ENCODE measurements at regions not wholly inside any gene's neighbourhood (a gene's known extent, or its start where the extent isn't known, plus 50 kb on each side); places are given as distances from the start of the nearest gene placed in this dataset.

DNA sequence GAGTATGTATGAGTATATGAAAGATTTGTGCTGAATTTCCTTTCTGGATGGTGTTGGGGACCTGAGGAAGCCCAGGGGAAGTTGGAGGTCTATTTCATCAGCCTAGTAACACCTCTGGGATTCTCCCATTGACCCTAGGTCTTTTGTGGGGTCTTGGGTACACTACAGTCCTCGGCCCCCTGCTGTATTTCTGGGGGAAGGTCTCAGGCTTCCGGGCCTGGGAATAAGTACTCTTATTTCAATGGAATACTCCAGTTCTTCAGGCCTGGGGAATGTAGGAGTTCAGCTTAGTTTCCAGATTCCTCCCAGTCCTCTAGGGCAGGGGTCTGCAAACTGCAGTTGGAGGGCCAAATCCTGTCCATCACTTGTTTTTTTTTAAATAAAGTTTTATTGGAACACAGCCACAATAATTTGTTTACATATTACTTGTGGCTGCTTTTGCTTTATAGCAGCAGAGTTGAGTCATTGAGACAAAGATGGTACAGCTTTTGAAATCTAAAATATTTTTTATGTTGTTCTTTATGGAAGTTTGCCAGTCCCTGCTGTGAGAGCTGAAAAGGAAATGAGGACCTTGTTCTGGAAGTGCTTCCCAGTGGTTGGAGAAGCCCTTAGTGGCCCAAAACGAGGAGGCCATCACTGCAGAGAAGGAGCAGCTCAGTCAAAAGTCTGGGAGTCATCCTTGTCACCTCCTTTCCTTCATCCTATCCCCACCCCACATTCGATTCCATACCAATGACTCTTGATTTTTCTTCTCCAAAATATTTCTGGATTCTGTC is 142.5 kb upstream of the HS3ST2 start:
- Histone ChIP-seq H3K4me1 (ENCODE audit: low read length) (no peaks in the 10 kb centered on the region), H3K27ac (ENCODE audit: low read length) (no peak overlapping the region), H2AFZ (ENCODE audit: low read length) (no peak overlapping the region), H3K27me3 (replicated peaks; ENCODE audit: insufficient read depth, low read length) (no peaks in the 10 kb centered on the region), H4K20me1 (ENCODE audit: insufficient read depth, low read length) (no peaks in the 10 kb centered on the region), H3K4me2 (ENCODE audit: low read depth, low read length) (no peak overlapping the region), H3K9me3 (replicated peaks; ENCODE audit: insufficient read depth, low read length) (no peaks in the 10 kb centered on the region), H3K9me2 (replicated peaks; ENCODE audit: insufficient read depth, low read length) (no peaks in the 10 kb centered on the region), H3K4me3 (ENCODE audit: low read length) (no peak overlapping the region), H3F3A (ENCODE audit: insufficient read depth, low read length) (no peaks in the 10 kb centered on the region), H3K79me2 (ENCODE audit: low read length) (no peaks in the 10 kb centered on the region), H3K36me3 (replicated peaks; ENCODE audit: insufficient read depth, low read length) (no peaks in the 10 kb centered on the region), H3K9ac (ENCODE audit: low read length) (no peak overlapping the region)
- no peak for DNase-seq
- TF ChIP-seq, protein P1, sequence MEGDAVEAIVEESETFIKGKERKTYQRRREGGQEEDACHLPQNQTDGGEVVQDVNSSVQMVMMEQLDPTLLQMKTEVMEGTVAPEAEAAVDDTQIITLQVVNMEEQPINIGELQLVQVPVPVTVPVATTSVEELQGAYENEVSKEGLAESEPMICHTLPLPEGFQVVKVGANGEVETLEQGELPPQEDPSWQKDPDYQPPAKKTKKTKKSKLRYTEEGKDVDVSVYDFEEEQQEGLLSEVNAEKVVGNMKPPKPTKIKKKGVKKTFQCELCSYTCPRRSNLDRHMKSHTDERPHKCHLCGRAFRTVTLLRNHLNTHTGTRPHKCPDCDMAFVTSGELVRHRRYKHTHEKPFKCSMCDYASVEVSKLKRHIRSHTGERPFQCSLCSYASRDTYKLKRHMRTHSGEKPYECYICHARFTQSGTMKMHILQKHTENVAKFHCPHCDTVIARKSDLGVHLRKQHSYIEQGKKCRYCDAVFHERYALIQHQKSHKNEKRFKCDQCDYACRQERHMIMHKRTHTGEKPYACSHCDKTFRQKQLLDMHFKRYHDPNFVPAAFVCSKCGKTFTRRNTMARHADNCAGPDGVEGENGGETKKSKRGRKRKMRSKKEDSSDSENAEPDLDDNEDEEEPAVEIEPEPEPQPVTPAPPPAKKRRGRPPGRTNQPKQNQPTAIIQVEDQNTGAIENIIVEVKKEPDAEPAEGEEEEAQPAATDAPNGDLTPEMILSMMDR (IDR thresholded peaks at IDR 0.05; ENCODE audit: low read length) = no peak
- TF ChIP-seq EZH2phosphoT487 (IDR thresholded peaks at IDR 0.05; ENCODE audit: low read length) (no peak), EZH2 (optimal IDR thresholded peaks at IDR 0.05; ENCODE audit: low read depth, low read length) (no peak)

DNA sequence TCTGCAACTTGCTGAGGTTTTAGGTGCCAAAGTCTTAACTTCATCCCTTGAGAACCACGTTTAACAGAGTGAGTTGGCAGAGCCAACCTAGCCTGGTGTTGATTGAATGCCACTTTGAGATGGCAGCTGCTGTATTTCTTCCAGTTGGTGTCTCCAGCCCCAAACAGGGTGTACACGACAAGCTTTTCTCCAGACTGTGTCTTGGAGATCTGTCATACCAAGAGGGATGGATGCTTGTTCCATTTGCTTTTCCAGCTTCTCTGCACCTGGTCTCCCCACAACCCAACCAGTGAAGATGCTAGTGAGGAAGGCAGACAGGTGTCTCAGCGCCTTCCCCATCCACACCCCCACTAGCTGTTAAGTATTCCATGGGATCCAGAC is 141.1 kb upstream of the HS3ST2 start:
- no peaks in the 10 kb centered on the region for H3K9me2 ChIP-seq (replicated peaks; ENCODE audit: insufficient read depth, low read length)
- no peaks in the 10 kb centered on the region for H3K27me3 ChIP-seq (replicated peaks; ENCODE audit: insufficient read depth, low read length)
- H3K9ac ChIP-seq (ENCODE audit: low read length) = no peak overlapping the region
- TF ChIP-seq EZH2 (optimal IDR thresholded peaks at IDR 0.05; ENCODE audit: low read depth, low read length) = no peak
- TF ChIP-seq EZH2phosphoT487 (IDR thresholded peaks at IDR 0.05; ENCODE audit: low read length) = no peak
- TF ChIP-seq, protein P1 (IDR thresholded peaks at IDR 0.05; ENCODE audit: low read length) = no peak
- no peaks in the 10 kb centered on the region for H3K9me3 ChIP-seq (replicated peaks; ENCODE audit: insufficient read depth, low read length)
- H3K4me3 ChIP-seq (ENCODE audit: low read length) = no peak overlapping the region
- no peaks in the 10 kb centered on the region for H4K20me1 ChIP-seq (ENCODE audit: insufficient read depth, low read length)
- H3K4me2 ChIP-seq (ENCODE audit: low read depth, low read length) = no peak overlapping the region
- no peak for DNase-seq
- H3K4me1 ChIP-seq (ENCODE audit: low read length) = no peaks in the 10 kb centered on the region
- H3K27ac ChIP-seq (ENCODE audit: low read length) = no peak overlapping the region
- no peaks in the 10 kb centered on the region for H3K79me2 ChIP-seq (ENCODE audit: low read length)
- no peak overlapping the region for H2AFZ ChIP-seq (ENCODE audit: low read length)
- no peaks in the 10 kb centered on the region for H3F3A ChIP-seq (ENCODE audit: insufficient read depth, low read length)
- no peaks in the 10 kb centered on the region for H3K36me3 ChIP-seq (replicated peaks; ENCODE audit: insufficient read depth, low read length)

DNA sequence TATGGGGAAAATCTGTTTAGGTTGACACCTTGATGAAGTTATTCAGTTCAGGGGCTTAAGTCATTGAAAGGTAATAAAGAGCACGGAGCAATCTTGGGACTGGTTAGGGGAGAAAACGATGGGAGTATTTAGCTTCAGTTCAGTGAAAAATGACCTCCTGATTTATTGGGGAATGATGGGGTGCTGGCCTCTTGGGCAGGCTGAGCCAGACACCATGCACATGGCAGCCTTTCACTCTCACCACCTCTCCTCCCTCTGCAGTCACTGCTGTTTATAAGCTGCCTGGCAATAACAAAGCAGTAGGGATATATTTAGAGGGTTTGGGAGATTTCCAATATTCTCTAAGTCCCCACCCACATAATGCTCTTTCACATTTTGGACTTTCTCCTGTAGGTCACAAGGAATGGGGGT is 140.5 kb upstream of the HS3ST2 start:
- Histone ChIP-seq H3K4me1 (ENCODE audit: low read length) (no peaks in the 10 kb centered on the region), H2AFZ (ENCODE audit: low read length) (no peak overlapping the region), H3K27ac (ENCODE audit: low read length) (no peak overlapping the region), H4K20me1 (ENCODE audit: insufficient read depth, low read length) (no peaks in the 10 kb centered on the region), H3K27me3 (replicated peaks; ENCODE audit: insufficient read depth, low read length) (no peaks in the 10 kb centered on the region), H3K9me3 (replicated peaks; ENCODE audit: insufficient read depth, low read length) (no peaks in the 10 kb centered on the region), H3K36me3 (replicated peaks; ENCODE audit: insufficient read depth, low read length) (no peaks in the 10 kb centered on the region), H3K9ac (ENCODE audit: low read length) (no peak overlapping the region), H3K79me2 (ENCODE audit: low read length) (no peaks in the 10 kb centered on the region), H3K4me3 (ENCODE audit: low read length) (no peak overlapping the region), H3F3A (ENCODE audit: insufficient read depth, low read length) (no peaks in the 10 kb centered on the region), H3K9me2 (replicated peaks; ENCODE audit: insufficient read depth, low read length) (no peaks in the 10 kb centered on the region), H3K4me2 (ENCODE audit: low read depth, low read length) (no peak overlapping the region)
- TF ChIP-seq, protein P1 (IDR thresholded peaks at IDR 0.05; ENCODE audit: low read length) = no peak
- TF ChIP-seq EZH2phosphoT487 (IDR thresholded peaks at IDR 0.05; ENCODE audit: low read length) = no peak
- TF ChIP-seq EZH2 (optimal IDR thresholded peaks at IDR 0.05; ENCODE audit: low read depth, low read length) = no peak
- DNase-seq = no peak

Measured in MM.1S (cell line).